ENCODE measurements at regions not wholly inside any gene's neighbourhood (a gene's known extent, or its start where the extent isn't known, plus 50 kb on each side); places are given as distances from the start of the nearest gene placed in this dataset.

DNA sequence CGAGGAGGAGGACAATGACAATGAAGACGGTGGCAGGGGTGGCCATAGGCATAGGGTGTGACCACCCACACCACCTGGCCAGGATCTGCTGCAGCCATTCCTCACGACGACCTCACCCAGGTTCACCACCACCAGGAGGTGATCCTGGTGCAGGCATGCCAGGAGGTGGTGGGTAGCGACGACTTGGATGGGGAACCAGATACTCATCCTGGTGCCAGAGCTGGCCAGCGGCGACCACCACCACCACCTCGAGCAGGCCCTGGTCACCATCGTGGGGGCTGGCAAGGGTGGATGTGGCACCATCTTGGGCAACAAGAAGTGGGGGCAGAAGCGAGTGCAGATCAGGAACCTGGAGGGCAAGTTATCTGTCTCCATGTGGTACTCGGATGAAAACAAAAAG is 117.1 kb upstream of the NXPH2 start:
- Histone ChIP-seq H3K36me3 (ENCODE audit: control insufficient read depth, insufficient read depth, low read length) (no peaks in the 10 kb centered on the region), H3K9me3 (ENCODE audit: control insufficient read depth, insufficient read depth, low read depth, low read length) (no peaks in the 10 kb centered on the region), H3K4me1 (ENCODE audit: control insufficient read depth, insufficient read depth, low read length) (no peaks in the 10 kb centered on the region), H3K4me3 (ENCODE audit: low read depth in 2 of 2, low read length in 2 of 2) (no peak overlapping the region), H3K27me3 (ENCODE audit: control insufficient read depth, insufficient read depth, low read length) (no peaks in the 10 kb centered on the region), H3K27ac (ENCODE audit: low read length) (no peak overlapping the region)
- intact Hi-C loops (cut with micrococcal nuclease; ENCODE audit: unreplicated experiment): no loop called here
- ChIA-PET POLR2A (no interaction called here), CTCF (no interaction called here)
- DNase-seq (ENCODE audit: low read depth, low spot score) (no peak), ATAC-seq (no peak)
- no TSS peak for BruUV-seq (replicated peaks)
- TF ChIP-seq CTCF (IDR thresholded peaks at IDR 0.05) (no peak), REST (IDR thresholded peaks at IDR 0.05; ENCODE audit: insufficient read depth in 1 of 2, low read depth in 2 of 2, low read length in 1 of 2) (no peak)
- in situ Hi-C loops (cut with HindIII; ENCODE audit: low pct_unique_long_range_greater_than_20kb, low sequenced_read_pairs): no loop called here

GRCh38 chr2:138893746-138894145 is 113.6 kb upstream of the NXPH2 start:
- H3K4me3 ChIP-seq (ENCODE audit: low read depth in 2 of 2, low read length in 2 of 2): no peak overlapping the region
- intact Hi-C loops (cut with micrococcal nuclease; ENCODE audit: unreplicated experiment): no loop called here
- ATAC-seq (no peak), DNase-seq (ENCODE audit: low read depth, low spot score) (no peak)
- no peaks in the 10 kb centered on the region for H3K9me3 ChIP-seq (ENCODE audit: control insufficient read depth, insufficient read depth, low read depth, low read length)
- no peaks in the 10 kb centered on the region for H3K4me1 ChIP-seq (ENCODE audit: control insufficient read depth, insufficient read depth, low read length)
- POLR2A ChIA-PET: no interaction called here
- no TSS peak for BruUV-seq (replicated peaks)
- no peaks in the 10 kb centered on the region for H3K36me3 ChIP-seq (ENCODE audit: control insufficient read depth, insufficient read depth, low read length)
- no peaks in the 10 kb centered on the region for H3K27me3 ChIP-seq (ENCODE audit: control insufficient read depth, insufficient read depth, low read length)
- CTCF ChIA-PET: no interaction called here
- in situ Hi-C loops (cut with HindIII; ENCODE audit: low pct_unique_long_range_greater_than_20kb, low sequenced_read_pairs): no loop called here
- TF ChIP-seq REST (IDR thresholded peaks at IDR 0.05; ENCODE audit: insufficient read depth in 1 of 2, low read depth in 2 of 2, low read length in 1 of 2) (no peak), SIN3A (IDR thresholded peaks at IDR 0.05; ENCODE audit: borderline replicate concordance, insufficient read depth, low read depth, low read length) (no peak), TCF7L2 (IDR thresholded peaks at IDR 0.05; ENCODE audit: low read depth, low read length) (no peak), POLR2AphosphoS5 (IDR thresholded peaks at IDR 0.05; ENCODE audit: low read depth, low read length) (no peak), CTCF (IDR thresholded peaks at IDR 0.05) (no peak)
- H3K27ac ChIP-seq (ENCODE audit: low read length): no peak overlapping the region
